Activated naive CD4-positive, alpha-beta T cell treated with Interleukin-2 at 50 U/mL for 16 hours (primary cell): ENCODE measurements at regions not wholly inside any gene's neighbourhood (a gene's known extent, or its start where the extent isn't known, plus 50 kb on each side); places are given as distances from the start of the nearest gene placed in this dataset.

Experiments
- DNase-seq: peaks from one replicate; pipeline ENCODE4 v3.0.0-alpha.2; 2020

DNA sequence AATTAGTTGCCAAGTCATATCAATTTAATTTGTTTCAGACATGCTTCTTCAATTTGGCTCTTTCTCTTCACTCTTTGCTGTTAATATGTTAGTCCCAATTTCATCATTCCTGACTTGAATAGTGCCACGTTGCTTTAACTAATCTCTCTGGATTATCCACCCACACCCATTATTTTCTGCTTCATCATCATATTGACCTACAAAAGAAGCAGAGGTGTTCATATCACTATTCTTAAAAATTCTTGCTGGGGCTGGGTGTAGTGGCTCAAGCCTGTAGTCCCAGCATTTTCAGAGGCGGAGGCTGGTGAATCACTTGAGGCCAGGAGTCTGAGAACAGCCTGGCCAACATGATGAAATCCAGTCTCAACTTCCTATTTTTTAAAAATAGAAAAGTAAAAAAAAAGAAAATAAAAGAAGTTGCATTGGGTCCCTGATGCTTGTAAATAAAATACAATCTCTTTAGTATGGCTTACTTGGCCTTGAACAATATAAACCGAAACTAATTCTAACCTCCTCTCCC, 65.7 kb upstream of the KCNIP4 start:
- no peak for DNase-seq

DNA sequence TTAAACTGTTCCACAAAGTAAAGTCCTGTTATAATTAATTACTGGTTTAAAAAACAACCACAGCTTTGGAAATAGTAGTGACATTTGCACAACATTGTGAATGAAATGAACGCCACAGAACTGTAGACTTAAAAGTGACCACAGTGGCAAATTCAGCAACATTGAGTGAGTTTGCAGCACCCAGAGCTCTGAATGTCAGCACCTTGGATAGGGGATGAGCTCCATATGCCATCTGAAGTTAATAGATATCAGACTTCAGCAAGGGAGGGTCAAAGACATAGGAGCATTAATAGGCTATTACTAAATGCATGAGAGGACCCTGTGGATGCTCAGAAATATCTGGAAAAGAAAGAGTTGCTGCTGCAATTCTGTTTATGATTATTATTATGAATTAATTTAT, 55.3 kb upstream of the KCNIP4 start:
- DNase-seq = no peak
